OCI-LY1 (cell line): ENCODE measurements at regions not wholly inside any gene's neighbourhood (a gene's known extent, or its start where the extent isn't known, plus 50 kb on each side); places are given as distances from the start of the nearest gene placed in this dataset.

Source experiments
- H2AFZ ChIP-seq: fragments of 200-600 bp; sonication (generic), shearing (Covaris generic); 2 replicates; pipeline ENCODE4 v1.6.0; 2014; ENCODE audit warnings: antibody characterized with exemption, mild to moderate bottlenecking, low read length
- H3F3A ChIP-seq: fragments of 200-600 bp; sonication (generic), shearing (Covaris generic); 2 replicates; pipeline ENCODE4 v1.6.0; 2014; ENCODE audit warnings: mild to moderate bottlenecking, antibody characterized with exemption, low read length, moderate library complexity; ENCODE audit not compliant: insufficient read depth
- H3K27ac ChIP-seq: fragments of 200-600 bp; sonication (generic); 2 replicates; pipeline ENCODE4 v1.5.1; 2014; ENCODE audit warnings: low read length, mixed run types, mild to moderate bottlenecking, low read depth; ENCODE audit not compliant: poor library complexity, severe bottlenecking
- H3K27me3 ChIP-seq: fragments of 200-600 bp; sonication (generic); 2 replicates; pipeline ENCODE4 v1.6.0; 2014; ENCODE audit warnings: antibody characterized with exemption, mild to moderate bottlenecking, low read length, moderate library complexity; ENCODE audit not compliant: insufficient read depth
- H3K36me3 ChIP-seq: fragments of 200-600 bp; sonication (generic); 2 replicates; pipeline ENCODE4 v1.6.1; 2014; ENCODE audit warnings: mild to moderate bottlenecking, antibody characterized with exemption, low read length, moderate library complexity, mixed read lengths; ENCODE audit not compliant: insufficient read depth
- H3K4me1 ChIP-seq: fragments of 200-600 bp; sonication (generic); 2 replicates; pipeline ENCODE4 v1.5.1; 2014; ENCODE audit warnings: mild to moderate bottlenecking, low read length, moderate library complexity; ENCODE audit not compliant: insufficient read depth, severe bottlenecking
- H3K4me2 ChIP-seq: fragments of 200-600 bp; sonication (generic), shearing (Covaris generic); 2 replicates; pipeline ENCODE4 v1.6.1; 2014; ENCODE audit warnings: low read length
- H3K4me3 ChIP-seq: fragments of 200-600 bp; sonication (generic); 2 replicates; pipeline ENCODE4 v1.5.1; 2014; ENCODE audit warnings: low read length, low read depth, mild to moderate bottlenecking, mixed read lengths; ENCODE audit not compliant: poor library complexity, severe bottlenecking
- H3K79me2 ChIP-seq: fragments of 200-600 bp; shearing (Covaris generic); 2 replicates; pipeline ENCODE4 v1.6.1; 2016; ENCODE audit warnings: mixed run types, low read length, mixed read lengths; ENCODE audit not compliant: insufficient read depth
- H3K9ac ChIP-seq: fragments of 200-600 bp; sonication (generic), shearing (Covaris generic); 2 replicates; pipeline ENCODE4 v1.6.1; 2014; ENCODE audit warnings: mild to moderate bottlenecking, low read length, mixed read lengths
- H3K9me2 ChIP-seq: fragments of 200-600 bp; sonication (generic), shearing (Covaris generic); 2 replicates; pipeline ENCODE4 v1.6.1; 2014; ENCODE audit warnings: low read depth, mild to moderate bottlenecking, low read length, mixed read lengths
- H3K9me3 ChIP-seq: fragments of 200-600 bp; shearing (Covaris generic); 2 replicates; pipeline ENCODE4 v1.6.1; 2014; ENCODE audit warnings: low read length, mixed read lengths
- H4K20me1 ChIP-seq: fragments of 200-600 bp; sonication (generic), shearing (Covaris generic); 2 replicates; pipeline ENCODE4 v1.6.0; 2016; ENCODE audit warnings: mild to moderate bottlenecking, low read length; ENCODE audit not compliant: insufficient read depth
- EZH2 ChIP-seq: fragments of 200-600 bp; sonication (generic), shearing (Covaris generic); IDR thresholded peaks from 2 replicates; pipeline ENCODE4 v1.8.0; 2017; ENCODE audit warnings: borderline replicate concordance, mixed run types, mild to moderate bottlenecking, antibody characterized with exemption, low read length, moderate library complexity, mixed read lengths
- TF ChIP-seq, protein P1 (sequence below): fragments of 200-600 bp; sonication (generic), shearing (Covaris generic); IDR thresholded peaks from 2 replicates; pipeline ENCODE4 v1.5.1; 2017; ENCODE audit warnings: mild to moderate bottlenecking, antibody characterized with exemption, low read length, moderate library complexity, mixed read lengths

DNA sequence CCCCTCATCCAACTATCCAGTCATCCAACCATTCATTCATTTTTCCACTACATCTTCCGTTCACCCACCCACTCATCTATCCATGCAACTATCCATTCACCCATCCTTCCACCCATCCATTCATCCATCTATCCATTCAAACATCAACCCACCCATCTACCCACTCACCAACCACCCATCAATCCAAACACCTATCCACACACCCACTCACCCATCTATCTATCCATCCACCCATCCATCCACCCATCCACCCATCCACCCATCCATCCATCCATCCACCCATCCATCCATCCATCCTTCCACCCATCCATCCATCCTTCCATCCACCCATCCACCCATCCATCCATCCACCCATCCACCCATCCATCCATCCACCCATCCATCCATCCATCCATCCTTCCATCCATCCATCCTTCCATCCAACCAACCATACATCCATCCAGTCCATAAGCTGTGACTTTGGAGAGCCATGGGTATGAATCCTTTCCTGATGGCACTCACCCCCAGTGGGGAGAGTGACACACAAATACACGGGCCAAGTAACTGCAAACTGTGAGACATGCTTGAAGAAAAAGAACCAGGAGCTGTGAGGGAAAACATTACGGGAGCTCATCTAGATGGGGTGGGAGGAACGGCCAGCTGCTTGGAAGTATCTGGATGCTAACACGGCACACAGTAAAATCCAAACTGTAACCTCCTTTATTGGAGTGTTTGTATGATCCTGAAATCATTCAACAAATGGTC, 100.0 kb upstream of the TNRC6C start:
- Histone ChIP-seq H4K20me1 (no peaks in the 10 kb centered on the region), H3K4me2 (no peak overlapping the region), H3K79me2 (no peaks in the 10 kb centered on the region), H3K27me3 (peaks cover 11% of the 10 kb centered on the region), H3K4me3 (no peak overlapping the region), H2AFZ (no peak overlapping the region), H3K9me2 (no peaks in the 10 kb centered on the region), H3F3A (no peaks in the 10 kb centered on the region), H3K4me1 (no peaks in the 10 kb centered on the region), H3K27ac (no peak overlapping the region), H3K9ac (no peak overlapping the region), H3K36me3 (no peaks in the 10 kb centered on the region), H3K9me3 (no peaks in the 10 kb centered on the region)
- TF ChIP-seq EZH2: no peak
- TF ChIP-seq, protein P1, sequence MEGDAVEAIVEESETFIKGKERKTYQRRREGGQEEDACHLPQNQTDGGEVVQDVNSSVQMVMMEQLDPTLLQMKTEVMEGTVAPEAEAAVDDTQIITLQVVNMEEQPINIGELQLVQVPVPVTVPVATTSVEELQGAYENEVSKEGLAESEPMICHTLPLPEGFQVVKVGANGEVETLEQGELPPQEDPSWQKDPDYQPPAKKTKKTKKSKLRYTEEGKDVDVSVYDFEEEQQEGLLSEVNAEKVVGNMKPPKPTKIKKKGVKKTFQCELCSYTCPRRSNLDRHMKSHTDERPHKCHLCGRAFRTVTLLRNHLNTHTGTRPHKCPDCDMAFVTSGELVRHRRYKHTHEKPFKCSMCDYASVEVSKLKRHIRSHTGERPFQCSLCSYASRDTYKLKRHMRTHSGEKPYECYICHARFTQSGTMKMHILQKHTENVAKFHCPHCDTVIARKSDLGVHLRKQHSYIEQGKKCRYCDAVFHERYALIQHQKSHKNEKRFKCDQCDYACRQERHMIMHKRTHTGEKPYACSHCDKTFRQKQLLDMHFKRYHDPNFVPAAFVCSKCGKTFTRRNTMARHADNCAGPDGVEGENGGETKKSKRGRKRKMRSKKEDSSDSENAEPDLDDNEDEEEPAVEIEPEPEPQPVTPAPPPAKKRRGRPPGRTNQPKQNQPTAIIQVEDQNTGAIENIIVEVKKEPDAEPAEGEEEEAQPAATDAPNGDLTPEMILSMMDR: no peak

DNA sequence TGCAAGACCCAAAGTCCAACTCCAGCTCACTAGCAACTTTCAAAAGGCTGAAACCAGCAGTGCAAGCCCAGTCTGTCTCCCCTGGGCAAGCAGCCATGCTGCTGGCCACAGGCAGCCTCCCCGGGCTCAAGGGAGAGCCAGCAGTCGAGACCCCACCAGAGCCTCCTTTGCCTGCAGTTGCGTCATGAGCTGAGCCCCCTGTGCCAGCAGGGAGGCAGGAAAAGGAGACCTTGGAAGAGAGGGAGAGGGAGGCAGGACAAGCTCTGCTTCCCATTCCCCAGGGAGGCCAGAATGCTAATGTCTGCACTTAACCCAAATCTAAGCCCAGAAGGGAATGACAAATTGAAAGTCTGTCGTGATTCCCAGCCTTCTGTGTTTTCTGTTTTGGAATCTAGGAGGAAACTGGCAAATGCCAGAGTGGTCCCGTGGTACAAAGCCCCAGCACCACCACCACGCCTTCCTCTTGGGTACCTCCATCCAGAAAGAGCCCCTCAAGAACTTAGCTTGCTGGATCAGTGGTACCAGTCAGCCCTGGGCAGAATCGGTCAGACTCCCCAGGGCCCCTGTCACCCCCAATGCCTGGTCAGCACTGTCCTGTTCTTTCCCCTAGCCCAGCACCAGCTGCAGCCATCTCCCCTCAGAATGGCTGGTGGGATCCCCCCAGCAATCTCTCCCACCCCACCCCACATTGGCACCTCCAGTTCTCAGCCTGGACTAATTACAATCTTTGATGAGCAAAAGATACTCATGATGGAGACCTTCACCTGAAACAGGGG, 99.3 kb upstream of the TNRC6C start:
- Histone ChIP-seq H3K4me3 (no peak overlapping the region), H3K36me3 (no peaks in the 10 kb centered on the region), H3K9ac (no peak overlapping the region), H3K4me1 (no peaks in the 10 kb centered on the region), H3K9me2 (no peaks in the 10 kb centered on the region), H4K20me1 (no peaks in the 10 kb centered on the region), H3K9me3 (no peaks in the 10 kb centered on the region), H2AFZ (no peak overlapping the region), H3K4me2 (no peak overlapping the region), H3K79me2 (no peaks in the 10 kb centered on the region), H3F3A (no peaks in the 10 kb centered on the region), H3K27ac (no peak overlapping the region), H3K27me3 (peaks cover 15% of the 10 kb centered on the region; the same call in 1 of the 2 replicates)
- TF ChIP-seq EZH2: no peak
- TF ChIP-seq, protein P1: no peak

DNA sequence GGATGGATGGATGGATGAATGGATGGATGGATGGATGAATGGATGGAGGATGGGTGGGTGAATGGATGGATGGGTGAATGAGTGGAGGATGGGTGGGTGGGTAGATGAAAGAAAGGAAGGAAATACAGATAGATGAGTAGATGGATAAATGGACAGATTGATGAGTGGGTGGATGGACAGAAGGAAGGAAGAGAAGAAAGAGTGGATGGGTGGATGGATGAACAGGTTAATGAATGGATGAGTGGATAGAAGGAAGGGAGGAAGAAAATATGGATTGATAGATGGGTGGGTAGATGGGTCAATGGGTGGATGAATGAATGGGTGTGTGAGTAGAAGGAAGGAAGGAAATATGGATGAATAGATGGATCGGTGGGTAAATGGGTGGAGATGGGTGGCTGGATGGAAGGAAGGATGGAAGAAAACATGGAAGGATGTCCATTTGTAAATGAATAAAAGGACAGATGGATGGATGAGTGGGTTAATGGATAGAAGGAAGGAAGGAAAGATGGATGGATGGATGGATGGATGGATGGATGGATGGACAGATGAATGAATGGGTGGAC, 97.3 kb upstream of the TNRC6C start:
- H3K79me2 ChIP-seq: no peaks in the 10 kb centered on the region
- H3K27ac ChIP-seq: no peak overlapping the region
- H2AFZ ChIP-seq: no peak overlapping the region
- H3K36me3 ChIP-seq: no peaks in the 10 kb centered on the region
- no peaks in the 10 kb centered on the region for H3K4me1 ChIP-seq
- H3K27me3 ChIP-seq: peaks cover 19% of the 10 kb centered on the region; the same call in 1 of the 2 replicates
- H4K20me1 ChIP-seq: no peaks in the 10 kb centered on the region
- H3K9ac ChIP-seq: no peak overlapping the region
- no peak overlapping the region for H3K4me2 ChIP-seq
- no peaks in the 10 kb centered on the region for H3K9me2 ChIP-seq
- H3F3A ChIP-seq: no peaks in the 10 kb centered on the region
- H3K9me3 ChIP-seq: no peaks in the 10 kb centered on the region
- TF ChIP-seq, protein P1: no peak
- no peak for TF ChIP-seq EZH2
- no peak overlapping the region for H3K4me3 ChIP-seq
